Chondrocyte (in vitro differentiated cells): ENCODE measurements at regions not wholly inside any gene's neighbourhood (a gene's known extent, or its start where the extent isn't known, plus 50 kb on each side); places are given as distances from the start of the nearest gene placed in this dataset.

Experiments
- DNase-seq: peaks from one replicate; pipeline ENCODE4 v3.0.0; 2021; ENCODE audit warnings: mixed read lengths, low spot score
- H3K27ac Mint-ChIP-seq: one replicate; pipeline ENCODE4 v1.8.0; 2021; ENCODE audit warnings: mild to moderate bottlenecking, moderate library complexity, mixed read lengths; ENCODE audit not compliant: unreplicated experiment
- H3K27me3 Mint-ChIP-seq: 2 replicates; pipeline ENCODE4 v1.8.0; 2021; ENCODE audit warnings: low read depth, mixed read lengths
- H3K36me3 Mint-ChIP-seq: 2 replicates; pipeline ENCODE4 v1.8.0; 2021; ENCODE audit warnings: low read depth, mixed read lengths
- H3K4me1 Mint-ChIP-seq: 2 replicates; pipeline ENCODE4 v1.8.0; 2021; ENCODE audit warnings: low read depth, mild to moderate bottlenecking, mixed read lengths
- H3K4me3 Mint-ChIP-seq: one replicate; pipeline ENCODE4 v1.8.0; 2021; ENCODE audit warnings: mild to moderate bottlenecking, moderate library complexity, mixed read lengths; ENCODE audit not compliant: unreplicated experiment
- H3K9me3 Mint-ChIP-seq: 2 replicates; pipeline ENCODE4 v1.8.0; 2021; ENCODE audit warnings: low read depth, mixed read lengths
- TF ChIP-seq, protein P1 (sequence below): fragments of 200-600 bp; sonication (generic); IDR thresholded peaks from 2 replicates; pipeline ENCODE4 v1.5.0; 2021; ENCODE audit warnings: antibody characterized with exemption, mild to moderate bottlenecking, moderate library complexity

DNA sequence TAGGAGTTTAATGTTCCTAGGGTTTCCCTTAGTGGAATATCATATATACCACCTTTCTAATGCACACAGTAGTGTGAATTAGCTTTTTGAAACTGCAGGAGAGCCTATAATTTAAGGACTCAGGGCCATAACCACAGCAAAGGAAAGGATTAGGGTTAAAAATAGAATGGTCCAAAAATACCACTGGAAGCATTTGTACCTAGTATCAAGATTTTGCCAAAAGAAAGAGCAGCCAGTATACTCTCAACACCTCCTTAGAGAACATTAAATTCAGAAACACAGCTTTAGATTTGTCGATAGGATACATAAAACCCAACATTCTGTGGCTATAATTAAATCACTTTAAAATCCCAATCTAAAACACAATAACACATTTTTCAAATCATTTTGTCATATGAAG is 634.9 kb downstream of the EPHA4 start:
- H3K27me3 Mint-ChIP-seq: no peaks in the 10 kb centered on the region
- no peaks in the 10 kb centered on the region for H3K36me3 Mint-ChIP-seq
- H3K4me1 Mint-ChIP-seq: peaks cover 4% of the 10 kb centered on the region
- no peak for DNase-seq
- no peak overlapping the region for H3K4me3 Mint-ChIP-seq
- no peaks in the 10 kb centered on the region for H3K9me3 Mint-ChIP-seq
- TF ChIP-seq, protein P1, sequence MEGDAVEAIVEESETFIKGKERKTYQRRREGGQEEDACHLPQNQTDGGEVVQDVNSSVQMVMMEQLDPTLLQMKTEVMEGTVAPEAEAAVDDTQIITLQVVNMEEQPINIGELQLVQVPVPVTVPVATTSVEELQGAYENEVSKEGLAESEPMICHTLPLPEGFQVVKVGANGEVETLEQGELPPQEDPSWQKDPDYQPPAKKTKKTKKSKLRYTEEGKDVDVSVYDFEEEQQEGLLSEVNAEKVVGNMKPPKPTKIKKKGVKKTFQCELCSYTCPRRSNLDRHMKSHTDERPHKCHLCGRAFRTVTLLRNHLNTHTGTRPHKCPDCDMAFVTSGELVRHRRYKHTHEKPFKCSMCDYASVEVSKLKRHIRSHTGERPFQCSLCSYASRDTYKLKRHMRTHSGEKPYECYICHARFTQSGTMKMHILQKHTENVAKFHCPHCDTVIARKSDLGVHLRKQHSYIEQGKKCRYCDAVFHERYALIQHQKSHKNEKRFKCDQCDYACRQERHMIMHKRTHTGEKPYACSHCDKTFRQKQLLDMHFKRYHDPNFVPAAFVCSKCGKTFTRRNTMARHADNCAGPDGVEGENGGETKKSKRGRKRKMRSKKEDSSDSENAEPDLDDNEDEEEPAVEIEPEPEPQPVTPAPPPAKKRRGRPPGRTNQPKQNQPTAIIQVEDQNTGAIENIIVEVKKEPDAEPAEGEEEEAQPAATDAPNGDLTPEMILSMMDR: no peak
- no peak overlapping the region for H3K27ac Mint-ChIP-seq

GRCh38 chr2:220940646-220941045 is 631.5 kb downstream of the EPHA4 start:
- no peak overlapping the region for H3K4me3 Mint-ChIP-seq
- H3K4me1 Mint-ChIP-seq: peaks cover 4% of the 10 kb centered on the region
- peak; percentile 74 for DNase-seq
- TF ChIP-seq, protein P1: no peak
- H3K27ac Mint-ChIP-seq: no peak overlapping the region
- H3K27me3 Mint-ChIP-seq: no peaks in the 10 kb centered on the region
- H3K9me3 Mint-ChIP-seq: no peaks in the 10 kb centered on the region
- H3K36me3 Mint-ChIP-seq: no peaks in the 10 kb centered on the region

- no peak for DNase-seq
- Mint-ChIP-seq H3K4me3 (no peak overlapping the region), H3K4me1 (peaks cover 4% of the 10 kb centered on the region), H3K9me3 (no peaks in the 10 kb centered on the region), H3K36me3 (no peaks in the 10 kb centered on the region), H3K27ac (no peak overlapping the region), H3K27me3 (no peaks in the 10 kb centered on the region)
- TF ChIP-seq, protein P1: no peak
Observed at GRCh38 chr2:220941683-220942082, 630.4 kb downstream of the EPHA4 start.

- Mint-ChIP-seq H3K27ac (no peak overlapping the region), H3K36me3 (no peaks in the 10 kb centered on the region), H3K27me3 (no peaks in the 10 kb centered on the region), H3K9me3 (no peaks in the 10 kb centered on the region), H3K4me1 (no peaks in the 10 kb centered on the region), H3K4me3 (no peak overlapping the region)
- TF ChIP-seq, protein P1: no peak
- no peak for DNase-seq
Observed at GRCh38 chr2:220946552-220946951, 625.6 kb downstream of the EPHA4 start.

GRCh38 chr2:220948579-220948978 is 623.5 kb downstream of the EPHA4 start:
- DNase-seq: no peak
- Mint-ChIP-seq H3K36me3 (no peaks in the 10 kb centered on the region), H3K27me3 (no peaks in the 10 kb centered on the region), H3K27ac (no peak overlapping the region), H3K9me3 (peaks cover 2% of the 10 kb centered on the region), H3K4me1 (no peaks in the 10 kb centered on the region), H3K4me3 (no peak overlapping the region)
- TF ChIP-seq, protein P1: no peak
